ENCODE measurements at regions not wholly inside any gene's neighbourhood (a gene's known extent, or its start where the extent isn't known, plus 50 kb on each side); places are given as distances from the start of the nearest gene placed in this dataset.
A peak's percentile ranks its signal among the peaks of the same experiment; 100 is the strongest.

GRCh38 chr4:148737061-148737770 is 295.0 kb upstream of the NR3C2 start:
- ATAC-seq: no peak
- intact Hi-C loops (cut with DNase I): no loop called here
- TF ChIP-seq, protein P1, sequence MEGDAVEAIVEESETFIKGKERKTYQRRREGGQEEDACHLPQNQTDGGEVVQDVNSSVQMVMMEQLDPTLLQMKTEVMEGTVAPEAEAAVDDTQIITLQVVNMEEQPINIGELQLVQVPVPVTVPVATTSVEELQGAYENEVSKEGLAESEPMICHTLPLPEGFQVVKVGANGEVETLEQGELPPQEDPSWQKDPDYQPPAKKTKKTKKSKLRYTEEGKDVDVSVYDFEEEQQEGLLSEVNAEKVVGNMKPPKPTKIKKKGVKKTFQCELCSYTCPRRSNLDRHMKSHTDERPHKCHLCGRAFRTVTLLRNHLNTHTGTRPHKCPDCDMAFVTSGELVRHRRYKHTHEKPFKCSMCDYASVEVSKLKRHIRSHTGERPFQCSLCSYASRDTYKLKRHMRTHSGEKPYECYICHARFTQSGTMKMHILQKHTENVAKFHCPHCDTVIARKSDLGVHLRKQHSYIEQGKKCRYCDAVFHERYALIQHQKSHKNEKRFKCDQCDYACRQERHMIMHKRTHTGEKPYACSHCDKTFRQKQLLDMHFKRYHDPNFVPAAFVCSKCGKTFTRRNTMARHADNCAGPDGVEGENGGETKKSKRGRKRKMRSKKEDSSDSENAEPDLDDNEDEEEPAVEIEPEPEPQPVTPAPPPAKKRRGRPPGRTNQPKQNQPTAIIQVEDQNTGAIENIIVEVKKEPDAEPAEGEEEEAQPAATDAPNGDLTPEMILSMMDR (IDR thresholded peaks at IDR 0.05): no peak
- Histone ChIP-seq H3K36me3 (no peaks in the 10 kb centered on the region), H3K4me1 (no peaks in the 10 kb centered on the region), H3K9me3 (no peaks in the 10 kb centered on the region), H3K27ac (no peak overlapping the region), H3K27me3 (no peaks in the 10 kb centered on the region), H3K4me3 (no peak overlapping the region)
- DNase-seq: no peak

GRCh38 chr4:148735432-148736155 is 293.4 kb upstream of the NR3C2 start:
- H3K27me3 ChIP-seq: no peaks in the 10 kb centered on the region
- TF ChIP-seq, protein P1 (IDR thresholded peaks at IDR 0.05): no peak
- H3K4me3 ChIP-seq: no peak overlapping the region
- intact Hi-C loops (cut with DNase I): no loop called here
- DNase-seq (no peak), ATAC-seq (no peak)
- H3K9me3 ChIP-seq: no peaks in the 10 kb centered on the region
- H3K36me3 ChIP-seq: no peaks in the 10 kb centered on the region
- H3K27ac ChIP-seq: no peak overlapping the region
- no peaks in the 10 kb centered on the region for H3K4me1 ChIP-seq

GRCh38 chr4:148730766-148731165 is 288.6 kb upstream of the NR3C2 start:
- Histone ChIP-seq H3K36me3 (no peaks in the 10 kb centered on the region), H3K27ac (no peak overlapping the region), H3K27me3 (no peaks in the 10 kb centered on the region), H3K4me3 (no peak overlapping the region), H3K9me3 (no peaks in the 10 kb centered on the region), H3K4me1 (no peaks in the 10 kb centered on the region)
- intact Hi-C loops (cut with DNase I): no loop called here
- DNase-seq (peak in 1 of 4 donors; percentile 5), ATAC-seq (no peak)
- TF ChIP-seq, protein P1 (IDR thresholded peaks at IDR 0.05): no peak

GRCh38 chr4:148730082-148730640 is 287.9 kb upstream of the NR3C2 start:
- DNase-seq (no peak), ATAC-seq (no peak)
- intact Hi-C loops (cut with DNase I): no loop called here
- H3K4me1 ChIP-seq: no peaks in the 10 kb centered on the region
- no peak overlapping the region for H3K27ac ChIP-seq
- no peaks in the 10 kb centered on the region for H3K27me3 ChIP-seq
- H3K4me3 ChIP-seq: no peak overlapping the region
- H3K36me3 ChIP-seq: no peaks in the 10 kb centered on the region
- TF ChIP-seq, protein P1 (IDR thresholded peaks at IDR 0.05): no peak
- peaks cover 0 to 3% of the 10 kb centered on the region in 2 donors for H3K9me3 ChIP-seq

- no peak overlapping the region for H3K4me3 ChIP-seq
- TF ChIP-seq, protein P1 (IDR thresholded peaks at IDR 0.05): no peak
- no peaks in the 10 kb centered on the region for H3K36me3 ChIP-seq
- no peak for ATAC-seq
- intact Hi-C loops (cut with DNase I): no loop called here
- H3K27me3 ChIP-seq: no peaks in the 10 kb centered on the region
- DNase-seq: no peak
- no peak overlapping the region for H3K27ac ChIP-seq
- no peaks in the 10 kb centered on the region for H3K4me1 ChIP-seq
- H3K9me3 ChIP-seq: peaks cover 0 to 3% of the 10 kb centered on the region in 2 donors
Measured at GRCh38 chr4:148717988-148718387, 275.8 kb upstream of the NR3C2 start.
